ENCODE measurements at regions not wholly inside any gene's neighbourhood (a gene's known extent, or its start where the extent isn't known, plus 50 kb on each side); places are given as distances from the start of the nearest gene placed in this dataset.

GRCh38 chr3:102718651-102719050 is 283.8 kb downstream of the ZPLD1 start:
- TF ChIP-seq, protein P1, sequence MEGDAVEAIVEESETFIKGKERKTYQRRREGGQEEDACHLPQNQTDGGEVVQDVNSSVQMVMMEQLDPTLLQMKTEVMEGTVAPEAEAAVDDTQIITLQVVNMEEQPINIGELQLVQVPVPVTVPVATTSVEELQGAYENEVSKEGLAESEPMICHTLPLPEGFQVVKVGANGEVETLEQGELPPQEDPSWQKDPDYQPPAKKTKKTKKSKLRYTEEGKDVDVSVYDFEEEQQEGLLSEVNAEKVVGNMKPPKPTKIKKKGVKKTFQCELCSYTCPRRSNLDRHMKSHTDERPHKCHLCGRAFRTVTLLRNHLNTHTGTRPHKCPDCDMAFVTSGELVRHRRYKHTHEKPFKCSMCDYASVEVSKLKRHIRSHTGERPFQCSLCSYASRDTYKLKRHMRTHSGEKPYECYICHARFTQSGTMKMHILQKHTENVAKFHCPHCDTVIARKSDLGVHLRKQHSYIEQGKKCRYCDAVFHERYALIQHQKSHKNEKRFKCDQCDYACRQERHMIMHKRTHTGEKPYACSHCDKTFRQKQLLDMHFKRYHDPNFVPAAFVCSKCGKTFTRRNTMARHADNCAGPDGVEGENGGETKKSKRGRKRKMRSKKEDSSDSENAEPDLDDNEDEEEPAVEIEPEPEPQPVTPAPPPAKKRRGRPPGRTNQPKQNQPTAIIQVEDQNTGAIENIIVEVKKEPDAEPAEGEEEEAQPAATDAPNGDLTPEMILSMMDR (IDR thresholded peaks at IDR 0.05): no peak
- TF ChIP-seq POLR2A (IDR thresholded peaks at IDR 0.05): no peak
